H9 (cell line): ENCODE measurements at regions not wholly inside any gene's neighbourhood (a gene's known extent, or its start where the extent isn't known, plus 50 kb on each side); places are given as distances from the start of the nearest gene placed in this dataset.

Experiments
- DNase-seq: peaks from one replicate; pipeline ENCODE4 v3.0.0-alpha.2; 2017
- H2AFZ ChIP-seq: one replicate; pipeline ENCODE4 v1.6.1; 2013; ENCODE audit warnings: mild to moderate bottlenecking, low read length, control low read depth, moderate library complexity
- H2AK5ac ChIP-seq: 2 replicates; pipeline ENCODE4 v1.6.1; 2013; ENCODE audit warnings: low read length, control low read depth, mixed read lengths; ENCODE audit not compliant: insufficient read length
- H2BK120ac ChIP-seq: one replicate; pipeline ENCODE4 v1.6.1; 2013; ENCODE audit warnings: low read depth, mild to moderate bottlenecking, low read length, control low read depth, inconsistent platforms; ENCODE audit not compliant: poor library complexity, severe bottlenecking
- H2BK12ac ChIP-seq: 2 replicates; pipeline ENCODE4 v1.6.1; 2013; ENCODE audit warnings: low read length, control low read depth, mixed read lengths, low read depth; ENCODE audit not compliant: insufficient read length
- H2BK15ac ChIP-seq: 2 replicates; pipeline ENCODE4 v1.6.1; 2013; ENCODE audit warnings: low read depth, low read length, control low read depth
- H2BK20ac ChIP-seq: one replicate; pipeline ENCODE4 v1.6.1; 2013; ENCODE audit warnings: low read depth, mild to moderate bottlenecking, low read length, control low read depth, inconsistent platforms; ENCODE audit not compliant: poor library complexity, severe bottlenecking
- H2BK5ac ChIP-seq: 2 replicates; pipeline ENCODE4 v1.6.1; 2013; ENCODE audit warnings: low read length, control low read depth, mixed read lengths; ENCODE audit not compliant: insufficient read length
- H3K14ac ChIP-seq: 2 replicates; pipeline ENCODE4 v1.6.1; 2013; ENCODE audit warnings: low read length, control low read depth; ENCODE audit not compliant: insufficient read depth
- H3K18ac ChIP-seq: 2 replicates; pipeline ENCODE4 v1.6.1; 2013; ENCODE audit warnings: low read depth, mild to moderate bottlenecking, mixed read lengths, low read length, control low read depth; ENCODE audit not compliant: insufficient read length
- H3K23ac ChIP-seq: 2 replicates; pipeline ENCODE4 v1.6.1; 2013; ENCODE audit warnings: low read length, control low read depth, mixed read lengths, low read depth; ENCODE audit not compliant: insufficient read length
- H3K23me2 ChIP-seq: 2 replicates; pipeline ENCODE4 v1.6.1; 2013; ENCODE audit warnings: low read depth, mild to moderate bottlenecking, mixed read lengths, low read length, control low read depth; ENCODE audit not compliant: insufficient read length, poor library complexity, severe bottlenecking
- H3K27ac ChIP-seq: 2 replicates; pipeline ENCODE4 v1.5.1; 2013; ENCODE audit warnings: low read length, control low read depth, mixed read lengths, low read depth; ENCODE audit not compliant: insufficient read length
- H3K27me3 ChIP-seq: 2 replicates; pipeline ENCODE4 v1.6.1; 2013; ENCODE audit warnings: low read length, control low read depth, inconsistent platforms; ENCODE audit not compliant: insufficient read depth
- H3K4ac ChIP-seq: 2 replicates; pipeline ENCODE4 v1.6.1; 2013; ENCODE audit warnings: low read depth, mild to moderate bottlenecking, control low read depth, inconsistent platforms, low read length, moderate library complexity
- H3K4me1 ChIP-seq: 2 replicates; pipeline ENCODE4 v1.6.1; 2013; ENCODE audit warnings: low read length, control low read depth, inconsistent platforms; ENCODE audit not compliant: insufficient read depth
- H3K4me2 ChIP-seq: 2 replicates; pipeline ENCODE4 v1.6.1; 2013; ENCODE audit warnings: low read length, control low read depth, mixed read lengths; ENCODE audit not compliant: insufficient read length, insufficient read depth
- H3K56ac ChIP-seq: 2 replicates; pipeline ENCODE4 v1.6.1; 2013; ENCODE audit warnings: low read depth, mild to moderate bottlenecking, mixed read lengths, low read length, control low read depth; ENCODE audit not compliant: insufficient read length
- H3K79me1 ChIP-seq: 2 replicates; pipeline ENCODE4 v1.6.1; 2013; ENCODE audit warnings: low read depth, mild to moderate bottlenecking, moderate library complexity, low read length, control low read depth, inconsistent platforms; ENCODE audit not compliant: insufficient read depth, poor library complexity, severe bottlenecking
- H3K79me2 ChIP-seq: 2 replicates; pipeline ENCODE4 v1.6.1; 2013; ENCODE audit warnings: low read length, control low read depth, inconsistent platforms; ENCODE audit not compliant: insufficient read depth
- H3K9ac ChIP-seq: 2 replicates; pipeline ENCODE4 v1.6.1; 2013; ENCODE audit warnings: low read length, control low read depth, mixed read lengths; ENCODE audit not compliant: insufficient read length; ENCODE audit errors: extremely low read depth
- H3K9me3 ChIP-seq: one replicate; pipeline ENCODE4 v1.6.1; 2013; ENCODE audit warnings: low read depth, low read length, inconsistent platforms; ENCODE audit not compliant: control insufficient read depth
- H3T11ph ChIP-seq: one replicate; pipeline ENCODE4 v1.6.1; 2013; ENCODE audit warnings: mild to moderate bottlenecking, low read length, control low read depth, inconsistent platforms
- H4K20me1 ChIP-seq: one replicate; pipeline ENCODE4 v1.6.1; 2013; ENCODE audit not compliant: control insufficient read depth, insufficient read length, insufficient read depth
- H4K5ac ChIP-seq: 2 replicates; pipeline ENCODE4 v1.6.1; 2013; ENCODE audit warnings: low read depth, mild to moderate bottlenecking, mixed read lengths, low read length, control low read depth; ENCODE audit not compliant: insufficient read length
- H4K8ac ChIP-seq: replicated peaks from 2 replicates; pipeline ENCODE4 v1.6.1; 2013; ENCODE audit warnings: low read length, control low read depth, mixed read lengths, low read depth; ENCODE audit not compliant: insufficient read length
- H4K91ac ChIP-seq: 2 replicates; pipeline ENCODE4 v1.6.1; 2013; ENCODE audit warnings: low read depth, mild to moderate bottlenecking, moderate library complexity, mixed read lengths, low read length, control low read depth; ENCODE audit not compliant: insufficient read length
- H3K27ac Mint-ChIP-seq, 3 experiments: 2 replicates in 2 of 3; 3 replicates in 1 of 3; pipeline ENCODE4 v1.8.0; 2020 to 2021; ENCODE audit warnings: mixed read lengths in 3 of 3, mild to moderate bottlenecking in 1 of 3, moderate library complexity in 1 of 3
- H3K27me3 Mint-ChIP-seq: 2 replicates; pipeline ENCODE4 v1.8.0; 2021; ENCODE audit warnings: low read depth, mild to moderate bottlenecking, moderate library complexity, mixed read lengths
- H3K36me3 Mint-ChIP-seq, 3 experiments: 2 replicates in 2 of 3; 3 replicates in 1 of 3; pipeline ENCODE4 v1.8.0; 2020 to 2021; ENCODE audit warnings: low read depth in 3 of 3, mixed read lengths in 3 of 3; ENCODE audit not compliant: insufficient read depth in 1 of 3
- H3K4me1 Mint-ChIP-seq, 2 experiments: 2 replicates each; pipeline ENCODE4 v1.8.0; 2020; ENCODE audit warnings: mixed read lengths in 2 of 2
- H3K4me3 Mint-ChIP-seq, 2 experiments: 2 replicates in 1 of 2; 3 replicates in 1 of 2; pipeline ENCODE4 v1.8.0; 2020 to 2021; ENCODE audit warnings: mild to moderate bottlenecking in 2 of 2, mixed read lengths in 2 of 2, moderate library complexity in 1 of 2
- H3K9me3 Mint-ChIP-seq, 2 experiments: 2 replicates in 1 of 2; 3 replicates in 1 of 2; pipeline ENCODE4 v1.8.0; 2020; ENCODE audit warnings: mild to moderate bottlenecking in 2 of 2, mixed read lengths in 2 of 2, moderate library complexity in 1 of 2
- CTCF ChIP-seq: fragments of 200-600 bp; sonication (generic); conservative IDR thresholded peaks from 3 replicates; pipeline ENCODE4 v1.8.0; 2021; ENCODE audit warnings: antibody characterized with exemption, mild to moderate bottlenecking
- WGBS: extraction: QIAGEN DNeasy Blood & Tissue Kit; methylation state at CpG from one replicate; pipeline ENCODE4 v1.1.7; 2013; ENCODE audit warnings: missing lambda C conversion rate, low lambda C conversion rate, mixed read lengths; ENCODE audit not compliant: insufficient read length; ENCODE audit errors: extremely low coverage; 5-methylcytosine and 5-hydroxymethylcytosine counted together

- no peak overlapping the region for H3K18ac ChIP-seq
- H4K20me1 ChIP-seq, result no peaks in the 10 kb centered on the region
- no peak overlapping the region for H4K5ac ChIP-seq
- no peaks in the 10 kb centered on the region for H3K79me1 ChIP-seq
- no peak overlapping the region for H2BK5ac ChIP-seq
- no peak overlapping the region for H3K4me2 ChIP-seq
- H2BK12ac ChIP-seq, result no peak overlapping the region
- no peak overlapping the region for H3K14ac ChIP-seq
- no peak overlapping the region for H3K4ac ChIP-seq
- no peak overlapping the region for H4K91ac ChIP-seq
- H3K4me3 Mint-ChIP-seq, result peak overlapping the region; percentile 30 to 41; a peak in 3 of 5 replicates
- no peak overlapping the region for H2BK20ac ChIP-seq
- H2AFZ ChIP-seq, result no peak overlapping the region
- TF ChIP-seq CTCF, result no peak
- H3K27me3 Mint-ChIP-seq, result no peaks in the 10 kb centered on the region; the same call in 1 of the 2 replicates
- no peak overlapping the region for H3K9ac ChIP-seq
- no peak overlapping the region for H3K56ac ChIP-seq
- DNase-seq, result peak; percentile 40
- no peak overlapping the region for H2BK120ac ChIP-seq
- WGBS, result no CpG with 5 or more reads among the region's 18 CpGs
- H3K9me3 ChIP-seq, result no peaks in the 10 kb centered on the region
- no peak overlapping the region for H2AK5ac ChIP-seq
- H3T11ph ChIP-seq, result no peak overlapping the region
- no peaks in the 10 kb centered on the region for H3K27me3 ChIP-seq
- no peaks in the 10 kb centered on the region; a peak in 1 of 5 replicates for H3K9me3 Mint-ChIP-seq
- H3K4me1 Mint-ChIP-seq, result peaks cover 43 to 56% of the 10 kb centered on the region in 2 experiments
- no peak overlapping the region for H2BK15ac ChIP-seq
- H3K27ac Mint-ChIP-seq, result peak overlapping the region; percentile 80 to 95 (median 88); a peak in 6 of 7 replicates
- no peak overlapping the region for H3K27ac ChIP-seq
- H3K79me2 ChIP-seq, result no peaks in the 10 kb centered on the region
- peaks cover 5% of the 10 kb centered on the region; the same call in 1 of the 2 replicates for H3K4me1 ChIP-seq
- H4K8ac ChIP-seq, result no peak overlapping the region
- no peaks in the 10 kb centered on the region for H3K23me2 ChIP-seq
- H3K36me3 Mint-ChIP-seq, result no peaks in the 10 kb centered on the region
- no peak overlapping the region for H3K23ac ChIP-seq
Measured at GRCh38 chrX:790041-790506, 159.5 kb downstream of the SHOX start.
